ENCODE measurements at regions not wholly inside any gene's neighbourhood (a gene's known extent, or its start where the extent isn't known, plus 50 kb on each side); places are given as distances from the start of the nearest gene placed in this dataset.
"Not testable (repeated sequence)": the region's sequence is repeated elsewhere in the genome, so short reads cannot be mapped to it uniquely, and the experiment has no call there.

DNA sequence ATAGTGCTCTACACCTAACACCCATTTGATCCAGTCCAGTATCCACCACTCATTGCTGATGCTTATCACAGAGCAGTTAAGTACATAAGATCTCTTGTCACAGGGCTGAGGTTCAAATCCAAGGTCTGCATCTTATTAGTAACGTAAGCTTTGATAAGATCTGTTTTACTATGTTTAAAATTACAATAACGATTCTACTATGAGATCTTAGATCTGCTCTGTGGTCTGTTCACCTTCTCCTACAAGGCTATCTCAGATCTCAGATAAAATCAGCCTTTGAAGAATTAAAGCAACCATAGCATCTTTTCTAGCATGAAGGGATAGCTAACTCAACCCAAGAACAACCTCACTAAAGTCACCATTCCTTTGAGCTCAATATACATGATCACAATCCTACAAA lies 431.0 kb upstream of the RORB start:
- H3K27ac Mint-ChIP-seq, result no peak overlapping the region
- no peaks in the 10 kb centered on the region for H3K36me3 Mint-ChIP-seq
- ATAC-seq, result no peak
- peaks cover 11% of the 10 kb centered on the region for H3K9me3 Mint-ChIP-seq
- H3K4me3 Mint-ChIP-seq, result no peak overlapping the region
- no peak for DNase-seq (ENCODE audit: low spot score in 2 of 2)
- no peaks in the 10 kb centered on the region for H3K4me1 Mint-ChIP-seq

DNA sequence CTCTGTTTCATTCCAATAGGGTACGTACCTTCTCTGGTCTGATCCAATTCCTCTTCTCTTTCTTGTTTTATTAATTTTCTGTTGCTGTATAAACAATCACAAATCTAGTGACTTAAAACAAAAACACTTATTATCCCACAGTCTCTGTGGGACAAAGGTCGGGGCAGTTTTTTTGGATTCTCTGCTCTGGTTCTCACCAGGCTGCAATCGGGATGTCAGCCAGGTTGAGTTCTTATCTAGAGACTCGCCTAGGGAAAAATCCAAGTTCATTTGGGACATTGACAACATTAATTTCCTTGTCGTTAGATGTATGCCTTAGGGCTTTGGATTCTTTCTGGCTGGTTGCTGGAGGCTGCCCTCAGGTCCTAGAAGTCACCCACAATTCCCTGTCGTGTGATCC lies 430.5 kb upstream of the RORB start:
- DNase-seq (ENCODE audit: low spot score in 2 of 2) (no peak), ATAC-seq (no peak)
- no peak overlapping the region for H3K4me3 Mint-ChIP-seq
- no peak overlapping the region for H3K27ac Mint-ChIP-seq
- H3K9me3 Mint-ChIP-seq, result peaks cover 13% of the 10 kb centered on the region
- no peaks in the 10 kb centered on the region for H3K4me1 Mint-ChIP-seq
- no peaks in the 10 kb centered on the region for H3K36me3 Mint-ChIP-seq

DNA sequence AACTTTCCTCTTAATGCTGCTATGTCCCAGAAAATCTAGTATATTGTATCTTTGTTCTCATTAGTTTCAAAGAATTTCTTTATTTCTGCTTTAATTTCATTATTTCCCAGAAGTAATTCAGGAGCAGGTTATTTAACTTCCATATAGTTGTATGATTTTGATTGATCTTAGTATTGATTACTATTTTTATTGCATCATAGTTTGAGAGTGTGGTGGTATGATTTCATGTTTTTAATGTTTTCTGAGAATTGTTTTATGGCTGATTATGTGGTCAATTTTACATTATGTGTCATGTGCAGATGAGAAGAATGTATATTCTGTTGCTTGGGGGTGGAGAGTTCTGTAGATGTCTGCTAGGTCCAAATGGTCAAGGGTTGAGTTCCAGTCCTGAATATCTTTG lies 425.6 kb upstream of the RORB start:
- Mint-ChIP-seq H3K4me3 (no peak overlapping the region), H3K36me3 (no peaks in the 10 kb centered on the region), H3K9me3 (peaks cover 16% of the 10 kb centered on the region), H3K27ac (no peak overlapping the region), H3K4me1 (no peaks in the 10 kb centered on the region)
- DNase-seq (ENCODE audit: low spot score in 2 of 2) (no peak), ATAC-seq (no peak)

DNA sequence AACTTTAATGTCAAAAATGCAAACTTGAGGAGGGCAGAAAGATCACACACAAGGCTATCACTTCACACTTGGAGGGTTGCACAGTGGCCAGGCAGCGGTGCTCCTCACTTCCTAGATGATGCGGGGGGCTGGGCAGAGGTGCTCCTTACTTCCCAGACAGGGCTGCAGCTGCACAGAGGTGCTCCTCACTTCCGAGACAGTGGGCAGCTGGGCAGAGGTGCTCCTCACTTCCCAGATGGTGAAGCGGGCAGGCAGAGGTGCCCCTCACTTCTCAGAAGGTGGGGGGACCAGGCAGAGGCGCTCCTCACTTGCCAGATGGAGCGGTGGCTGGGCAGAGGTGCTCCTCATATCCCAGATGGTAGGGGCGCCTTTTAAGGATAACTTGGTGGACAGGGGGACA lies 423.2 kb upstream of the RORB start:
- Mint-ChIP-seq H3K27ac (no peak overlapping the region), H3K36me3 (no peaks in the 10 kb centered on the region), H3K4me3 (no peak overlapping the region), H3K9me3 (peaks cover 16% of the 10 kb centered on the region), H3K4me1 (no peaks in the 10 kb centered on the region)
- DNase-seq (ENCODE audit: low spot score in 2 of 2), result no peak
- no peak for ATAC-seq

DNA sequence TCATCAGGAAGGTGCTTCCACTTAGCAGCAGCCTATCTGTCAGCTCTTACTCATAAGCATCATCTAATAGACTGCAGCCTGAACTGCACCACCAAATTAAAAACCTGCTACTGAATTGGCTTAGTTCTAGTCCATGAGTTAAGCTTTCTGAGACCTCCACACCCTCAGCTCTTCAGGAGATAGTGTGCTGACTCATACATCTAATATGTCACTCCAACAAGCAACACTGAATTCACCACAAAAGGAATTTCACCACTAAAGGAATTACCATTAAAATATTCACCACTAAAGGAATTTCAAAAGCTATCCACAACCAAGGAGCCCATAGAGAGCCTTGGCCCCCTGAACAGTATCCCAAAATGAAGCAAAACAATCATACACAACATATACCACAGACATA lies 418.5 kb upstream of the RORB start:
- ATAC-seq (no peak), DNase-seq (ENCODE audit: low spot score in 2 of 2) (no peak)
- Mint-ChIP-seq H3K36me3 (no peaks in the 10 kb centered on the region), H3K27ac (no peak overlapping the region), H3K4me1 (no peaks in the 10 kb centered on the region), H3K9me3 (peaks cover under 1% of the 10 kb centered on the region), H3K4me3 (no peak overlapping the region)

DNA sequence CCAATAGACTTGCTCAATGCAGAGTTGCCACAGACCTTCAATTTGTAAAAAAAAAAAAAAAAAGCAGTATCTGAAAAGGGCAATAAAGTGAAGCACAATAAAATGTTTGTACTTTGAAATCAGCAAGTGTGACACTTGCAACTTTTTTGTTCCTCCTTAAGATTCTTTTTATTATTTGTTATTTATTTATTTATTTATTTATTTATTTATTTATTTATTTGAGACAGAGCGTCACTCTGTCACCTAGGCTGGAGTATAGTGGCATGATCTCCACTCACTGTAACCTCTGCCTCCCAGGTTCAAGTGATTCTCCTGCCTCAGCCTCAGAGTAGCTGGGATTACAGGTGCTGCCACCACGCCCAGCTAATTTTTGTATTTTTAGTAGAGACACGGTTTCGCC lies 416.5 kb upstream of the RORB start:
- H3K4me1 Mint-ChIP-seq; DNase-seq (ENCODE audit: low spot score in 2 of 2); H3K4me3 Mint-ChIP-seq; H3K36me3 Mint-ChIP-seq; ATAC-seq; H3K27ac Mint-ChIP-seq; H3K9me3 Mint-ChIP-seq: not testable (repeated sequence)

DNA sequence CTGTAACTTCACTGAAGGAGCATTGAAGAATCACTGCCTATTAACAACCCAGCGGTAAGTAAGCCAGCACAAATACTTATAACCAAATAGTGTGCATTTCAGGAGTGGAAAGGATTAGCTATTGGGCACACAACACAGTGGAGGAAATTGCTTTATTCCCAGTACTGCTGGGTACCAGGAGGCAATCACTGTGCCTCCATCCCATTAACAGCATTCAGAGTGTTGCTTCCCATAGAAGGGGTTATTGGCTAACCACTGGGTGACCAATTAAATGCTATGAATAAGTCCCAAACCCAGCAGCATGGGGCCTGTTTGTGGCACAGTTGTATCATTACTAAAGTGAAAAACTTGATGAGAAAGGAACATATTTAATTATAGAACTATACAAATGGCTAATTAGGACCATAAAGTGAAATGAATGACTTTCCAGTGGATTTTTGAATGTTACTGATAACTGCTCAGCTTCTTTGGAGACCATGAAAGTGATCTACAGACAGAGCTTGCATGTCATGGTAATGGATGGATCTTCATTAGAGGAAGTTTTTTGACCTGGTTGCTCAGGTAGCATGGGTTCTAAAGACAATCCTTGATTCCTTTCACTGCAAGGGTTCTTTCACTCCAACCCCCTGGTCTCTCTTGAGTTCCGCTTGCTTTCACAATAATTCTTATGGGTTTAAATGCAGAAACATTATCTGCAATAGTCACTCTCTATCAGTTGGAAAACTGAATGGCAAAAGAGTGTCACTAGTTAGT lies 413.3 kb upstream of the RORB start:
- DNase-seq (ENCODE audit: low spot score in 2 of 2) (no peak), ATAC-seq (no peak)
- Mint-ChIP-seq H3K9me3 (no peaks in the 10 kb centered on the region), H3K4me1 (no peaks in the 10 kb centered on the region), H3K27ac (no peak overlapping the region), H3K36me3 (no peaks in the 10 kb centered on the region), H3K4me3 (no peak overlapping the region)

DNA sequence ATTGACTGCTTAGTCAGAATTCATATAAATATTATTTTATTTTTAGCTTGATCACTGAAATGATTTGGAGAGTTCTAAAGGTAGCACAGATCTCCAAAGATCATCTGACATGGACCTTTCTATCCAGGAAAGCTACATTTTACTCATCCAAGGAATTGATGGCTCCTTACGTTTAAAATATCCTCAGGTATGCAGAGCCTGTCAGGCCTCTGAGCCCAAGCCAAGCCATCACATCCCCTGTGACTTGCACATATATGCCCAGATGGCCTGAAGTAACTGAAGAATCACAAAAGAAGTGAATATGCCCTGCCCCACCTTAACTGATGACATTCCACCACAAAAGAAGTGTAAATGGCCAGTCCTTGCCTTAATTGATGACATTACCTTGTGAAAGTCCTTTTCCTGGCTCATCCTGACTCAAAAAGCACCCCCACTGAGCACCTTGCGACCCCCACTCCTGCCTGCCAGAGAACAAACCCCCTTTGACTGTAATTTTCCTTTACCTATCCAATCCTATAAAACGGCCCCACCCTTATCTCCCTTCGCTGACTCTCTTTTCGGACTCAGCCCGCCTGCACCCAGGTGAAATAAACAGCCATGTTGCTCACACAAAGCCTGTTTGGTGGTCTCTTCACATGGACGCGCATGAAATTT lies 411.6 kb upstream of the RORB start:
- DNase-seq (ENCODE audit: low spot score in 2 of 2), result not testable (repeated sequence)

DNA sequence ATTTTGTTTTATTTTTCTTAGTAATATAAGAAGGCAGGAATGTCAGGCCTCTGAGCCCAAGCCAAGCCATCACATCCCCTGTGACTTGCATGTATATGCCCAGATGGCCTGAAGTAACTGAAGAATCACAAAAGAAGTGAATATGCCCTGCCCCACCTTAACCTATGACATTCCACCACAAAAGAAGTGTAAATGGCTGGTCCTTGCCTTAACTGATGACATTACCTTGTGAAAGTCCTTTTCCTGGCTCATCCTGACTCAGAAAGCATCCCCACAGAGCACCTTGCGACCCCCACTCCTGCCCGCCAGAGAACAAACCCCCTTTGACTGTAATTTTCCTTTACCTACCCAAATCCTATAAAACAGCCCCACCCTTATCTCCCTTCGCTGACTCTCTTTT lies 406.2 kb upstream of the RORB start:
- not testable (repeated sequence) for ATAC-seq; H3K36me3 Mint-ChIP-seq; H3K4me3 Mint-ChIP-seq; H3K9me3 Mint-ChIP-seq; H3K27ac Mint-ChIP-seq; DNase-seq (ENCODE audit: low spot score in 2 of 2); H3K4me1 Mint-ChIP-seq

More for the DNA sequence above, 411.6 kb upstream of the RORB start:
- not testable (repeated sequence) for ATAC-seq, H3K27ac Mint-ChIP-seq, H3K4me3 Mint-ChIP-seq, H3K9me3 Mint-ChIP-seq, H3K4me1 Mint-ChIP-seq, H3K36me3 Mint-ChIP-seq

DNA sequence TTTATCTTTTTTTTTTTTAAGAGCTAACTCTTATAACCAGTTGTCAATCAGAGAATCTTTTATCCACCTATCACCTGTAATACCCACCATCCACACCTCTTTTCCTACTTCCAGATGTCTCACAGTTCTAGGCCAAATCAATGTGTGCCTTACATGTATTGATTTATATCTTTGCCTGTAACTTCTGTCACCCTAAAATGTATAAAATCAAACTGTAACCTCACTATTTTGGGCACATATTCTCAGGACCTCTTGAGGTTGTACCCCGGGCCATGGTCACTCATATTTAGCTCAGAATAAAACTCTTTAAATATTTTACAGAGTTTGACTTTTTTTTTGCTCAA lies 404.7 kb upstream of the RORB start:
- H3K9me3 Mint-ChIP-seq, result peaks cover 7% of the 10 kb centered on the region
- no peak overlapping the region for H3K27ac Mint-ChIP-seq
- ATAC-seq (no peak), DNase-seq (ENCODE audit: low spot score in 2 of 2) (no peak)
- H3K36me3 Mint-ChIP-seq, result no peaks in the 10 kb centered on the region
- no peaks in the 10 kb centered on the region for H3K4me1 Mint-ChIP-seq
- no peak overlapping the region for H3K4me3 Mint-ChIP-seq

DNA sequence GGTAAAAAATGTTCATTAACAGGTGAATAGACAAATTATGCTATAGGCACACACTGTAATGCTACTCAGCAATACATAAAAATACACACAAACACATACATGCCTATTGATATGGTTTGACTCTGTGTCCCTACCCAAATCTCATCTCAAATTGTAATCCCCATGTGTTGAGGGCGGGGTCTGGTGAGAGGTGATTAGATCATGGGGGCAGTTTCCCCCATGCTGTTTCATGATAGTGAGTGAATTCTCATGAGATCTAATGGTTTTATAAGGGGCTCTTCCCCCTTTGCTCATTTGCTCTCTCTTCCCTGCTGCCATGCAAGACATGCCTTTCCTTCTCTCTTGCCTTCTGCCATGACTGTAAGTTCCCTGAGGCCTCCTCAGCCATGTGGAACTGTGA lies 403.1 kb upstream of the RORB start:
- DNase-seq (ENCODE audit: low spot score in 2 of 2); H3K27ac Mint-ChIP-seq; H3K9me3 Mint-ChIP-seq; ATAC-seq; H3K4me3 Mint-ChIP-seq; H3K4me1 Mint-ChIP-seq; H3K36me3 Mint-ChIP-seq: not testable (repeated sequence)

DNA sequence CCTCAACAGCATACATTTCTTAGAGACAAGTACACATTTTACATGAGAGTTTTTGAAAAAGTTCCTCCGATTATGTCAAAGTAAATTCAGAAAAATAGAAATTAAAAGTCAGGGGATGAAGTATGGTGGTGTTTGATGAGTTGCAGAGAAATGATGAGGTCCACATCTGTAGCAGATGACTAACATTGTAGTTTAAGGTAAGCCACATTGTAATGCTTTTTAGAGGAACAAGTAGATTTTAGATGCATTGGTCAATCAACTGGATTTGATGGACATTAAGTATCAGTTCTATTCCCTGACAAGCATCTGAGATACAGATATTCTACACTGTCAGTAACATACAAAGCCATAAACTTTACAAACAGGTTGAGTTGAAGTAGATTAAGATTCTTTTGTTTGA lies 402.4 kb upstream of the RORB start:
- no peak for DNase-seq (ENCODE audit: low spot score in 2 of 2)
- ATAC-seq, result no peak
- Mint-ChIP-seq H3K9me3 (peaks cover 2% of the 10 kb centered on the region), H3K27ac (no peak overlapping the region), H3K4me3 (no peak overlapping the region), H3K4me1 (no peaks in the 10 kb centered on the region), H3K36me3 (no peaks in the 10 kb centered on the region)

DNA sequence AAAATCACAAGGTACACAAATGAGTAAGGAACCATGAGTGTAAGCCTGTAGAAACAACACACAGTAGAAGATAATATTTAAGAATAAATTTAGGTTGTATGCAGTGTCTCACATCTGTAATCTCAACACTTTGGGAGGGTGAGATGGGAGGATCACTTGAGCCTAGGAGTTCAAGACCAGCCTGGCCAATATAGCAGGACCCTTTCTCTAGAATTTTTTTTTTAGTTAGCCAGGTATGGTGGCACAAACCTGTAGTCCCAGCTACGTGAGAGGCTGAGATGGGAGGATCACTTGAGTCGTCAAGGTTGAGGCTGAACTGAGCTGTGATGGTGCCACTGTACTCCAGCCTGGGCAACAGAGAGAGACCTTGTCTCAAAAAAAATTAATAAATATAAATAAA lies 401.2 kb upstream of the RORB start:
- DNase-seq (ENCODE audit: low spot score in 2 of 2) (no peak), ATAC-seq (no peak)
- no peaks in the 10 kb centered on the region for H3K9me3 Mint-ChIP-seq
- H3K36me3 Mint-ChIP-seq, result no peaks in the 10 kb centered on the region
- H3K4me3 Mint-ChIP-seq, result no peak overlapping the region
- no peaks in the 10 kb centered on the region for H3K4me1 Mint-ChIP-seq
- no peak overlapping the region for H3K27ac Mint-ChIP-seq

DNA sequence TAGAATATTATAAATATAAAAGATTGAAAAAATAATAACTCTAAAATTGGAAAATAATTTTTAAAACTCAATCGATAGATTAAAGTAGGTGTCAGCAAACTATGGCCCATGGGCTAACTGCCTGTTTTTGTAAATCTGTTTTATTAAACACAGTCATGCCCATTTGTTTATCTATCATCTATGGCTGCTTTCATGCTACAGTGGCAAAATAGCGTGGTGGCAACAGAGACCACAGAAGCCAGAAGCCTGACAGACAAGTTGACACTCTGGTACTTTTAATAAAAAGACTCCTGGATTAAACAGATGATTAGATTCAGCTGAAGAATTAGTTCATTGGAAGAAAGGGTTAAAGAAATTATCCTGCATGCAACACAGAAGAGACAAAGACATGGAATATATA lies 400.7 kb upstream of the RORB start:
- H3K4me1 Mint-ChIP-seq, result no peaks in the 10 kb centered on the region
- H3K9me3 Mint-ChIP-seq, result no peaks in the 10 kb centered on the region
- H3K4me3 Mint-ChIP-seq, result no peak overlapping the region
- H3K36me3 Mint-ChIP-seq, result no peaks in the 10 kb centered on the region
- no peak overlapping the region for H3K27ac Mint-ChIP-seq
- DNase-seq (ENCODE audit: low spot score in 2 of 2) (no peak), ATAC-seq (no peak)

DNA sequence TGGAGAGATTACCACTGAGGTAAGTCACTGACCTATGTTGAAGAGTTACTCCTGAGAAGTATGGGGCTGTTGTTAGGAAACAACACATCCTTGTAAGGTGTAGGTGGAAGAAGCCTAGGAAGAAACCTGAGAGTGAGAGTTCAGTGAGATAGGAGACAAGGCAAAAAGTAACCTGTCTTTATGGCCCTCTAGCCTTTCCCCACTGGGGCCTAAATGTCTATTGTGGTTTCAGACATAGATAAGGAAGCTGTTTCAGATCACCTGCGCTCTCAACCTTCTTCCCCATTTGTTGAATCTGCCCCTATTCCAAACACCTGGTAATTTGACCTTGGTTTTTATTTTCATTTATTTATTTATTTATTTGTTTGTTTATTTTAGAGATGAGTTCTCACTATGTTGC lies 397.1 kb upstream of the RORB start:
- no peak for DNase-seq (ENCODE audit: low spot score in 2 of 2)
- H3K27ac Mint-ChIP-seq, result no peak overlapping the region
- no peaks in the 10 kb centered on the region for H3K4me1 Mint-ChIP-seq
- ATAC-seq, result no peak
- H3K36me3 Mint-ChIP-seq, result no peaks in the 10 kb centered on the region
- peaks cover 8% of the 10 kb centered on the region for H3K9me3 Mint-ChIP-seq
- no peak overlapping the region for H3K4me3 Mint-ChIP-seq

DNA sequence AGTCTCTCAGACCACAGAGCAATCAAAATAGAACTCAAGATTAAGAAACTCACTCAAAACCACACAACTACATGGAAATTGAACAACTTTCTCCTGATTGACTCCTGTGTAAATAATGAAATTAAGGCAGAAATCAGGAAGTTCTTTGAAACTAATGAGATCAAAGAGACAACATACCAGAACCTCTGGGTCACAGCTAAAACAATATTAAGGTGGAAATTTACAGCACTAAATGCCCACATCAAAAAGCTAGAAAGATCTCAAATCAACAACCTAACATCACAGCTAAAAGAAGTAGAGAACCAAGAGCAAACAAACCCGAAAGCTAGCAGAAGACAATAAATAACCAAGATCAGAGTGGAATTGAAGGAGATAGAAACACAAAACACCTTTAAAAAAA lies 395.0 kb upstream of the RORB start:
- H3K27ac Mint-ChIP-seq; H3K4me1 Mint-ChIP-seq; ATAC-seq; H3K36me3 Mint-ChIP-seq; DNase-seq (ENCODE audit: low spot score in 2 of 2); H3K4me3 Mint-ChIP-seq; H3K9me3 Mint-ChIP-seq: not testable (repeated sequence)

Measured in stimulated activated effector memory CD8-positive, alpha-beta T cell treated with anti-CD3 and anti-CD28 coated beads, Interleukin-12 subunit alpha, Interleukin-12 subunit beta, amount 100 ng/mL, for 72 hours (primary cell).